Fibroblast of mammary gland (primary cell): ENCODE measurements at regions not wholly inside any gene's neighbourhood (a gene's known extent, or its start where the extent isn't known, plus 50 kb on each side); places are given as distances from the start of the nearest gene placed in this dataset.
A peak's percentile ranks its signal among the peaks of the same experiment; 100 is the strongest.

Experiments
- DNase-seq: peaks from one replicate; pipeline ENCODE4 v3.0.0-alpha.2; 2010; ENCODE audit warnings: low read depth
- H3K4me3 ChIP-seq: 2 replicates; pipeline ENCODE4 v1.5.1; 2011; ENCODE audit warnings: low read depth, mild to moderate bottlenecking, low read length, moderate library complexity; ENCODE audit not compliant: control insufficient read depth
- TF ChIP-seq, protein P1 (sequence below): conservative IDR thresholded peaks from 2 replicates; pipeline ENCODE4 v1.5.1; 2011; ENCODE audit warnings: low read depth, low read length, inconsistent platforms; ENCODE audit not compliant: control insufficient read depth, insufficient read depth

DNA sequence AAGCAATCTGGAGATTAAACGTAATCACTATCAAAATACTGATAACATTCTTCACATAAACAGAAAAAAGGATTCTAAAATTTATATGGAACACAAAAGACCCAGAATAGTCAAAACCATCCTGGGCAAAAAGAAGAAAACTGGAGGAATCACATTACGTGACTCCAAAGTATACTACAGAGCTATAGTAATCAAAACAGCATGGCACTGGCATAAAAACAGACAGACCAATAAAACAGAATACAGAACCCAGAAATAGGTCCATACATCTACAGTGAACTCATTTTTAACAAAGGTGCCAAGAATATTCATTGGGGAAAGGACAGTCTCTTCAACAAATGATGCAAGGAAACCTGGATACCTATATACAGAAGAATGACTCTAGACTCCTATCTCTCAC is 621.9 kb upstream of the CCDC54 start:
- no peak overlapping the region for H3K4me3 ChIP-seq
- TF ChIP-seq, protein P1, sequence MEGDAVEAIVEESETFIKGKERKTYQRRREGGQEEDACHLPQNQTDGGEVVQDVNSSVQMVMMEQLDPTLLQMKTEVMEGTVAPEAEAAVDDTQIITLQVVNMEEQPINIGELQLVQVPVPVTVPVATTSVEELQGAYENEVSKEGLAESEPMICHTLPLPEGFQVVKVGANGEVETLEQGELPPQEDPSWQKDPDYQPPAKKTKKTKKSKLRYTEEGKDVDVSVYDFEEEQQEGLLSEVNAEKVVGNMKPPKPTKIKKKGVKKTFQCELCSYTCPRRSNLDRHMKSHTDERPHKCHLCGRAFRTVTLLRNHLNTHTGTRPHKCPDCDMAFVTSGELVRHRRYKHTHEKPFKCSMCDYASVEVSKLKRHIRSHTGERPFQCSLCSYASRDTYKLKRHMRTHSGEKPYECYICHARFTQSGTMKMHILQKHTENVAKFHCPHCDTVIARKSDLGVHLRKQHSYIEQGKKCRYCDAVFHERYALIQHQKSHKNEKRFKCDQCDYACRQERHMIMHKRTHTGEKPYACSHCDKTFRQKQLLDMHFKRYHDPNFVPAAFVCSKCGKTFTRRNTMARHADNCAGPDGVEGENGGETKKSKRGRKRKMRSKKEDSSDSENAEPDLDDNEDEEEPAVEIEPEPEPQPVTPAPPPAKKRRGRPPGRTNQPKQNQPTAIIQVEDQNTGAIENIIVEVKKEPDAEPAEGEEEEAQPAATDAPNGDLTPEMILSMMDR: no peak
- no peak for DNase-seq

GRCh38 chr3:106756901-106757300 is 620.3 kb upstream of the CCDC54 start:
- DNase-seq: no peak
- TF ChIP-seq, protein P1: no peak
- no peak overlapping the region for H3K4me3 ChIP-seq

DNA sequence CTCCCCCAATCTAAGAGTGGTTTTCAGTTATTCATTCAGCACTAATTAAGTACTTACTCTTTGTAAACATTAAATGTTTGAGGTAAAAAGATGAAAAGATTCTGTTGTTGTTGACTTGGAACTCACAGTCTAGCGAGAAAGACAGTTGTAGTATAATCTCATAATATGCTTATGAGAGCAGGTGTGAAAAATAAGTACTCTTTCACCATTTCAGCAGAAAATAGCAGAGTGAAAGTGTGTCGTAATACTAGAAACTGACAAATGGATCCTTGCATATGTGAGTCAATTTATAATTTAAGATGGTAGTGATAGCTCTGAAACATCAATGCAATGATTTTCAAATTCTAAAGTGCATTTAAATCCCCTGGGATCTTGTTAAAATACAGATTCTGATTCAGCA is 618.8 kb upstream of the CCDC54 start:
- TF ChIP-seq, protein P1: no peak
- peak; percentile 50 for DNase-seq
- no peak overlapping the region for H3K4me3 ChIP-seq

DNA sequence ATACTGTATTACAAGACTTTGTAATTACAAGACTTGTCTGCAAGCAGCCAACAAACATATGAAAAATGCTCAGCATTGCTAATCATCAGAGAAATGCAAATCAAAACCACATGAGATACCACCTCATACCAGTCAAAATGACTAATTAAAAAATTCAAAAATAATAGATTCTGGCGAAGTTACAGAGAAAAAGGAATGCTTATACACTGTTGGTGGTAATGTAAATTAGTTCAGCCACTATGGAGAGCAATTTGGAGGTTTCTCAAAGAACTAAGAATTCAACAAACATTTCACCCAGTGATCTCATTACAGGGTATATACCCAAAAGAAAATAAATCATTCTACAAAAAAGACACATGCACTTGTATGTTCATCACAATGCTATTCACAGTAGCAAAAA is 617.5 kb upstream of the CCDC54 start:
- peak; percentile 26 for DNase-seq
- TF ChIP-seq, protein P1: no peak
- no peak overlapping the region for H3K4me3 ChIP-seq

GRCh38 chr3:106765342-106765741 is 611.9 kb upstream of the CCDC54 start:
- peak; percentile 91 for DNase-seq
- TF ChIP-seq, protein P1: no peak
- no peak overlapping the region for H3K4me3 ChIP-seq

GRCh38 chr3:106768941-106769480 is 608.2 kb upstream of the CCDC54 start:
- H3K4me3 ChIP-seq: no peak overlapping the region
- DNase-seq: no peak
- TF ChIP-seq, protein P1: no peak

- TF ChIP-seq, protein P1: no peak
- DNase-seq: no peak
Measured at GRCh38 chr3:106773795-106774194, 603.4 kb upstream of the CCDC54 start.

More at GRCh38 chr3:106773795-106774194, 603.4 kb upstream of the CCDC54 start:
- H3K4me3 ChIP-seq: no peak overlapping the region
